ENCODE measurements at regions not wholly inside any gene's neighbourhood (a gene's known extent, or its start where the extent isn't known, plus 50 kb on each side); places are given as distances from the start of the nearest gene placed in this dataset.

- TF ChIP-seq RNF219 (CRISPR knock-in tag; IDR thresholded peaks at IDR 0.05), result no peak
- TF ChIP-seq ZNF746 (CRISPR knock-in tag; IDR thresholded peaks at IDR 0.05), result no peak
Measured at GRCh38 chr11:43222215-43222614, 89.6 kb upstream of the API5 start (continued).

GRCh38 chr11:43223026-43223425 lies 88.8 kb upstream of the API5 start:
- ATAC-seq (no peak), FAIRE-seq (no peak), DNase-seq (ENCODE audit: low spot score) (no peak)
- Histone ChIP-seq H3K4me3 (replicated peaks in 1 of 3; ENCODE audit: insufficient read depth in 1 of 3, low read depth in 2 of 3, low read length in 3 of 3) (no peak overlapping the region), H3K4me2 (ENCODE audit: low read depth, low read length) (no peak overlapping the region), H3K9me3 (ENCODE audit: low read length) (no peaks in the 10 kb centered on the region), H3K36me3 (replicated peaks in 1 of 2; ENCODE audit: control insufficient read depth in 1 of 2, insufficient read depth in 2 of 2, low read length in 2 of 2) (no peaks in the 10 kb centered on the region), H3K27me3 (ENCODE audit: control insufficient read depth in 1 of 2, insufficient read depth in 2 of 2, low read length in 2 of 2) (no peaks in the 10 kb centered on the region), H3K4me1 (ENCODE audit: insufficient read depth, low read length) (no peaks in the 10 kb centered on the region), H3K9ac (ENCODE audit: insufficient read depth, low read depth, low read length) (no peak overlapping the region), H3K79me2 (ENCODE audit: insufficient read depth, low read length) (no peaks in the 10 kb centered on the region), H2AFZ (ENCODE audit: low read length) (no peak overlapping the region), H4K20me1 (ENCODE audit: insufficient read depth, low read length) (no peaks in the 10 kb centered on the region), H3K27ac (ENCODE audit: extremely low read length, insufficient read depth, low read length) (no peak overlapping the region)
- ChIA-PET CTCF (ENCODE audit: low intra/inter-chr PET ratio, low total read pairs) (no interaction called here), POLR2A (no interaction called here)
- BruUV-seq (replicated peaks), result no TSS peak
- WGBS (ENCODE audit: low lambda C conversion rate), result 4% methylated on average over 3 of the region's 3 CpGs
- intact Hi-C loops (cut with micrococcal nuclease; ENCODE audit: unreplicated experiment) (no loop called here), in situ Hi-C loops (cut with HindIII; ENCODE audit: extremely low pct_ligation_motif_present, low pct_unique_long_range_greater_than_20kb) (no loop called here)
- no peak for TF ChIP-seq ZNF530 (CRISPR knock-in tag; IDR thresholded peaks at IDR 0.05; ENCODE audit: low read depth)
- no peak for TF ChIP-seq ZNF441 (CRISPR knock-in tag; IDR thresholded peaks at IDR 0.05; ENCODE audit: borderline replicate concordance)
- TF ChIP-seq STAG1 (CRISPR knock-in tag; IDR thresholded peaks at IDR 0.05), result no peak
- TF ChIP-seq NCOA2 (CRISPR knock-in tag; IDR thresholded peaks at IDR 0.05), result no peak
- no peak for TF ChIP-seq ZNF367 (CRISPR knock-in tag; IDR thresholded peaks at IDR 0.05; ENCODE audit: borderline replicate concordance)
- no peak for TF ChIP-seq TEAD3 (CRISPR knock-in tag; optimal IDR thresholded peaks at IDR 0.05; ENCODE audit: borderline replicate concordance)
- no peak for TF ChIP-seq SNRNP70 (IDR thresholded peaks at IDR 0.05; ENCODE audit: low read depth, low read length)
- no peak for TF ChIP-seq ZNF513 (CRISPR knock-in tag; conservative IDR thresholded peaks at IDR 0.05)
- TF ChIP-seq MATR3 (CRISPR knock-in tag; IDR thresholded peaks at IDR 0.05), result no peak
- no peak for TF ChIP-seq CBX1 (IDR thresholded peaks at IDR 0.05; ENCODE audit: low read depth)
- no peak for TF ChIP-seq NPAS2 (CRISPR knock-in tag; IDR thresholded peaks at IDR 0.05; ENCODE audit: borderline replicate concordance)
- no peak for TF ChIP-seq NR1H2 (CRISPR knock-in tag; IDR thresholded peaks at IDR 0.05; ENCODE audit: borderline replicate concordance, low read depth)
- no peak for TF ChIP-seq ZNF557 (CRISPR knock-in tag; IDR thresholded peaks at IDR 0.05)
- TF ChIP-seq EEA1 (CRISPR knock-in tag; IDR thresholded peaks at IDR 0.05; ENCODE audit: borderline replicate concordance), result no peak
- no peak for TF ChIP-seq STAT5B (CRISPR knock-in tag; IDR thresholded peaks at IDR 0.05)
- no peak for TF ChIP-seq ZNF263 (CRISPR knock-in tag; IDR thresholded peaks at IDR 0.05)
- TF ChIP-seq CEBPZ (IDR thresholded peaks at IDR 0.05; ENCODE audit: low read length), result no peak
- no peak for TF ChIP-seq ZNF33A (CRISPR knock-in tag; IDR thresholded peaks at IDR 0.05; ENCODE audit: borderline replicate concordance)
